HG02852 (cell line): ENCODE measurements at regions not wholly inside any gene's neighbourhood (a gene's known extent, or its start where the extent isn't known, plus 50 kb on each side); places are given as distances from the start of the nearest gene placed in this dataset.
A peak's percentile ranks its signal among the peaks of the same experiment; 100 is the strongest.
"Not testable (repeated sequence)": the region's sequence is repeated elsewhere in the genome, so short reads cannot be mapped to it uniquely, and the experiment has no call there.

Experiments
- ATAC-seq: cut with Tn5 transposase; IDR thresholded peaks from one replicate; pipeline ENCODE4 v1.9.1; 2021; ENCODE audit warnings: mild to moderate bottlenecking, moderate library complexity; ENCODE audit not compliant: unreplicated experiment

GRCh38 chr7:149635561-149636329 is 137.6 kb downstream of the ZNF467 start:
- ATAC-seq, result no peak

- ATAC-seq, result no peak
Observed at GRCh38 chr7:149633976-149634945, 136.7 kb upstream of the ZNF746 start.

DNA sequence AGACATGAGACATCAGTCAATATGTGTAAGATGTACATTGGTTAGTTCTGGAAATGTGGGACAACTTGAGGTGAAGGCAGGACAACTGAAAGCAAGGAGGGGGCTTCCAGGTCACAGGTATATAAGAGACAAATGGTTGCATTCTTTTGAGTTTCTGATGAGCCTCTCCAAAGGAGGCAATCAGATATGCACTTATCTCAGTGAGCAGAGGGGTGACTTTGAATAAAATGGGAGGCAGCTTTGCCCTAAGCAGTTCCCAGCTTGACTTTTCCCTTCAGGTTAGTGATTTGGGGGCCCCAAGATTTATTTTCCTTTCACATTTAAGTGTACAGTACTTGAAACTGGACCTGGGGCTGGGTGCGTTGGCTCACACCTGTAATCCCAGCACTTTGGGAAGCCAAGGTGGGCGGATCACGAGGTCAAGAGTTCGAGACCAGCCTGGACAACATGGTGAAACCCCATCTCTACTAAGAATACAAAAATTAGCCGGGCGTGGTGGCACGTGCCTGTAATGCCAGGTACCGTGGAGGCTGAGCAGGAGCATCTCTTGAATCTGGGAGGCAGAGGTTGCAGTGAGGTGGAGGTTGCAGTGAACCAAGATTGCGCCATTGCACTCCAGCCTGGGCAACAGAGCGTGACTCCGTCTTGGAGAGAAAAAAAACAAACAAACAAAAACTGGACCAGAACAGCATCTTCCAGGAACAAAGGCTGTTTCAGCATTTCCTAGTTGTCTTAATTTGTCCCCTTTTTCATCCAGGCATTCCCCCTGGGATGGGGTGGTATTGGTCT is 130.9 kb upstream of the ZNF746 start:
- not testable (repeated sequence) for ATAC-seq

DNA sequence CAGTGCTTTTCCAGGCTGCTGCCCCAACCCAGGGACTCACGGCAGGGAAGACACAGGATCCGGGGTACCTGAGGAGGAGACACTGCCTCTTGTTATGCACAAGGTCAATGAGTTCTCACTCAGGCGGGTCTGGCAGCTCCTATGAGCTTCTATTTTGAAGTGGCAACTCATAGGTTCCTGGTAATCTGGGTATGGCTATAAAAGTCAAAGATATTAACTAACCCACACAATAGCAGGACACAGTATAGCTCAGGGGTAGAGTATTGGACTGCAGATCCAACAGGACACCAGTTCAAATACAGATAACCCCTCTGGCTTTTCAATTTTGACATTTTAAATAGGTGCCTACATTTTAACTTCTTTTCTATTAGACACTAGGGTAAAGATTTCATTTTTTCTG is 130.3 kb upstream of the ZNF746 start:
- no peak for ATAC-seq

DNA sequence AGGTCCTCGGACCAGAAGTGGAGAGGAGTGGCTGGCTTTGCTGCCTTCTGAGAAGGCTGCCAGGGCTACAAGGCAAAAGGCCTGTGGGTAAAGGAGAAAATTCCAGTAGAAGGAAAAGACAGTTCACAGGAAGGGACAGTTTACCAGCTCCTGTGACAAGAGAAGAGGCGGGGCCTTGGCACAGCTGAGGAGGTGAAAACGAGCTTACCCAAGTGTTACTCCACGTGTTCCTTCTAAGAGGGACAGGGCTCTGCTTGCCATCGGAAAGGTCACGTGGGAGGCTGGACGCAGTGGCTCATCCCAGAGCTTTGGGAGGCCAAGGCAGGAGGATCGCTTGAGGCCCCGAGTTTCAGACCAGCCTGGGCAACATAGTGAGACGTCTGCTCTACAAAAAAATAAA is 129.4 kb upstream of the ZNF746 start:
- no peak for ATAC-seq

- ATAC-seq, result no peak
Observed at GRCh38 chr7:149625947-149626392, 128.4 kb upstream of the ZNF746 start.

DNA sequence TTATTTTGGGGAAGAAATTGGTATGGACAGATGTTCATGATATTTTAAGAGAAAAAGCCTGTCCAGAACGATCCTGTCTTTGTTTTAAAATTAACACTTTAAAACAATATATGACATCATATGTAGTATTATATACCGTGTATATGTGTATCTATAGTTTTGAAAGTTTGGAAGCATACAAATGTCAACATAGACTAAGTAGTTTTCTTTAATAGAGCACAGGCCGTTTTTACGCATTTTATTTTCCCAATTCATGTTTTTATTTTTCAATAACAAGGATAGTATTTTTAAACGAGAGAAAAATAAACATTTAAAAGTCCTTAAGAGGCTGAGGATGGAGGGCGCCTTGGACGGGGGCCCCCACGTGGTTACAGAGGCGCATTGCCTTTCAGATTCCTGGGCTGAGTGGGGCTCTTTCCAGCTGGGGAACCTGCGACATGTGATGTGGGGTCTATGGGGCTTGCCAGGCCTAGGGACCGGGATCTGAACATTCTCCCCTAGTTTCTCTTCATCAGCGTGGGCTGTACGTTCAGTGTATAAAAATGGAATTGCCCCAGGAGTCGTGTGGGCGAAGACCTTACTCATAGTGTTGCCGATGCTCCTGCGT is 127.8 kb upstream of the ZNF746 start:
- ATAC-seq, result peak; percentile 24

DNA sequence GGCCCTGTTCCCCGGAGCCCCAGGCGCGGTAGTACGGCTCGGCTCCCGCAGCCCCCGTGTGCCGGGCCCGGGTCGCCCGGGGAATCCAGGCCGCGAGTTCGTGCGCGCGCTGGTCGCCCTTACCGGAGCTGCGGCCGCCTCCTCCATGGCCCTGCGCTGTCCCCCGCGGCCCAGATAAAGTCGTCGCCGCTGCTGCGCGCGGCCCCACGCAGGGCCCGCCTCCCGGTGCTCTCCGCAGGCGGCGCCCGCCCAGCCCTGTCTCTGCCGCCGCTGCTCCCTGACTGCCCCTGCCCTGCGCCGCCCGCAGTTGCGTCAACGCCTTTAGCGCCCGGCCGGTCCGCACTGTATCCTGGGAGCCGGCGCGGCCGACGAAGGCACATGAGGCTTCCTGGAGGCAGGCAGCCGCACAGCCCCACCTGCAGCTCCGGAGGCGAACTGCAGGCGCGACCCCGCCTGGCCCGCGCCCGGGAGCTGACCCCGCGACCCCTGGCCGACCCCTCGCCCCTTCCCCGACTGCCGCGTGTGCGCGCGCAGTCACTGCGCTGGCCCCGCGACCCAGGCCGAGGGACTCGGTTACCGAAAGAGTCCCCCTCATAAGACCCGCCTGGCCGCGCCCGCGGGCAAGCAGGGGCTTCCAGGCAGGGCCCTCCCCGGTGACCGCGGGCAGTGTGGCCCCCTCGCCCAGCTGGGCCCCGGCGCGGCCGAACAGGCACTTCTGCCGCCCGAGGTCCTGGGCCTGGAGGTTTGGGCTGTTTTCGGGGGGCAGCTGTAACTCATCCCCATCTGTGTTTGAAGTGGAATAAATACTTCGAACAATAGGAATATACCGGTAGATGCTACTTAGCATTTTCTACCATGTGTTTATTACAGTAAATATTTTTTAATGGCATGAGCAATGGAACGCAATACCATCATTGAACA is 127.1 kb upstream of the ZNF746 start:
- ATAC-seq, result peak; percentile 92

GRCh38 chr7:149624006-149624405 is 126.4 kb upstream of the ZNF746 start:
- peak; percentile 23 for ATAC-seq

DNA sequence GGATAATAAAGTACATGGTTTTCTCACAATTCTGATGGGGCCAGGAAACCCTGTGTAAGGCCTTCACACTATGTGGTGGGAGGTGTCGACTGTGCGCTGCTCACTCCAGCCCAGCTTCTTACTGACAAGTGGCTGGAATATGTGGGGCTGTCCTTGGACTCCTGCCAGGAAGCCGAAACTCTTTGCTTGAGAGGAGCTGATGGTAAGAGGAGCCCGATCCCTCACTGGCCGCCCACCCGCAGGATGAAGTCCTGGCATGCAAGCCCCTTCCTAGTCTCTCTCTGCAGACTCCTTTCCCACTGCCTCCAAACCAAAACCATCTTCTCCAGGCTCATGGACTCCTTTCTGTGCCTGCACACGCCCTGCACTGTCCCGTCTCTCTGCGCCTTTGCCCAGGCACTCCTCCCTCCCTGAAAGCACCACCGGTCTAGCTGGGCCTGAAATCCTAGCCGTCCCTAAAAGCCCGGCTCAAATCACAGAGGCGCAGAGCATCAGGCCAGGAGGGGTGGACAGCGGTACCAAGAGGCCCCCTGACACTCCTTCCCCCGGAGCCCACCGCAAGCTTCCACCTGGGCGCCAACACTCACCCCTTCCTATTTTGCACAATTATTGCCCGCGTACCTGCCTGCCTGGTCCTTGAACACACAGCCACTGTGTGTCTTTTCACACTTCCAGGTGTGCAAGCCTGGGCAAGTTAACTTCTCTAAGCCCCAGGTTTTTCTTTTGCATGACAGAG is 125.8 kb upstream of the ZNF746 start:
- not testable (repeated sequence) for ATAC-seq

- ATAC-seq, result no peak
Observed at GRCh38 chr7:149622444-149623210, 125.0 kb upstream of the ZNF746 start.

DNA sequence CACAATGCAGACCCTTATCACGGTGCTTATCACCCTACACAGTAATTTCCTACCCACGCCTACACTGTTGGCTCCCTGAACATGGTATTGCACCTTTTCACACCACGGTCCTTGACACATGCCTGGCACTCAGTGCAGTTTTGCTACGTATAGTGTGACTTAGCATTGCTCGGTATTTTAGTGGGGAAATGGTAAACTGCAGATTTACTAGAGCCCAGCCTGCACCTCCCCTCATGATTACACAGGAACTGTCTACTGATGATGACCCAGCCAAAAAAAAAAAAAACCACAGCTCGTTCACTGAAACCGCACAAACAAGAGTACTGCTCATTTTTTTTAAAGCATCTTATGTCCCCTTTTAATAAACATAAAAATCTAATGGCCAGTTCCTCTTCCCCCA is 124.2 kb upstream of the ZNF746 start:
- ATAC-seq, result no peak

- no peak for ATAC-seq
Observed at GRCh38 chr7:149620961-149621360, 123.4 kb upstream of the ZNF746 start.

- no peak for ATAC-seq
Observed at GRCh38 chr7:149616898-149617297, 119.3 kb upstream of the ZNF746 start.

- no peak for ATAC-seq
Observed at GRCh38 chr7:149615690-149616270, 118.2 kb upstream of the ZNF746 start.

GRCh38 chr7:149610441-149611011 is 112.9 kb upstream of the ZNF746 start:
- no peak for ATAC-seq

GRCh38 chr7:149608168-149608567 is 110.6 kb upstream of the ZNF746 start:
- ATAC-seq, result no peak
